Fibroblast of gingiva (primary cell): ENCODE measurements at regions not wholly inside any gene's neighbourhood (a gene's known extent, or its start where the extent isn't known, plus 50 kb on each side); places are given as distances from the start of the nearest gene placed in this dataset.
"Not testable (repeated sequence)": the region's sequence is repeated elsewhere in the genome, so short reads cannot be mapped to it uniquely, and the experiment has no call there.

Source experiments
- DNase-seq: peaks from one replicate; pipeline ENCODE4 v3.0.0-alpha.2; 2011; ENCODE audit warnings: low read depth

GRCh38 chr2:118464546-118465265 is 376.4 kb downstream of the INSIG2 start:
- no peak for DNase-seq

- no peak for DNase-seq
Measured at GRCh38 chr2:118464046-118464445, 375.8 kb downstream of the INSIG2 start.

GRCh38 chr2:118460425-118460824 is 372.2 kb downstream of the INSIG2 start:
- DNase-seq: no peak

GRCh38 chr2:118459426-118459825 is 371.2 kb downstream of the INSIG2 start:
- DNase-seq: no peak

GRCh38 chr2:118457951-118458350 is 369.7 kb downstream of the INSIG2 start:
- DNase-seq: no peak

- no peak for DNase-seq
Measured at GRCh38 chr2:118449401-118449800, 361.1 kb downstream of the INSIG2 start.

GRCh38 chr2:118443596-118443995 is 355.3 kb downstream of the INSIG2 start:
- DNase-seq: peak; percentile 20

GRCh38 chr2:118442996-118443553 is 354.8 kb downstream of the INSIG2 start:
- DNase-seq: no peak

- no peak for DNase-seq
Measured at GRCh38 chr2:118442046-118442445, 353.8 kb downstream of the INSIG2 start.

- no peak for DNase-seq
Measured at GRCh38 chr2:118440404-118441098, 352.3 kb downstream of the INSIG2 start.

- DNase-seq: no peak
Measured at GRCh38 chr2:118437501-118437900, 349.2 kb downstream of the INSIG2 start.

GRCh38 chr2:118431997-118432396 is 343.7 kb downstream of the INSIG2 start:
- no peak for DNase-seq

GRCh38 chr2:118431586-118431985 is 343.3 kb downstream of the INSIG2 start:
- DNase-seq: no peak

GRCh38 chr2:118431165-118431517 is 342.9 kb downstream of the INSIG2 start:
- DNase-seq: no peak

- no peak for DNase-seq
Measured at GRCh38 chr2:118430510-118431164, 342.4 kb downstream of the INSIG2 start.

GRCh38 chr2:118425191-118425590 is 336.9 kb downstream of the INSIG2 start:
- DNase-seq: no peak

- no peak for DNase-seq
Measured at GRCh38 chr2:118423776-118424175, 335.5 kb downstream of the INSIG2 start.

- no peak for DNase-seq
Measured at GRCh38 chr2:118421648-118422047, 333.4 kb downstream of the INSIG2 start.

- DNase-seq: peak; percentile 39
Measured at GRCh38 chr2:118417406-118418120, 329.3 kb downstream of the INSIG2 start.

GRCh38 chr2:118415186-118415585 is 326.9 kb downstream of the INSIG2 start:
- not testable (repeated sequence) for DNase-seq

- DNase-seq: no peak
Measured at GRCh38 chr2:118403658-118404451, 315.6 kb downstream of the INSIG2 start.
